HepG2 (cell line): ENCODE measurements at regions not wholly inside any gene's neighbourhood (a gene's known extent, or its start where the extent isn't known, plus 50 kb on each side); places are given as distances from the start of the nearest gene placed in this dataset.

Experiments used
- EP300 ChIP-seq, 3 experiments: sonication (generic) in 1 of 3; formaldehyde crosslinking in 1 of 3; IDR thresholded peaks; 2 replicates each; pipeline versions ENCODE4 v1.5.1 to v1.6.1; 2011 to 2020; ENCODE audit warnings: low read depth in 2 of 3, low read length in 2 of 3, borderline replicate concordance in 1 of 3, improper control_type of control experiment in 1 of 3, mild to moderate bottlenecking in 1 of 3, missing genetic modification reagents in 1 of 3, moderate library complexity in 1 of 3
- HNRNPK ChIP-seq: fragments of 200-400 bp; formaldehyde crosslinking; IDR thresholded peaks from 2 replicates; pipeline ENCODE4 v1.6.1; 2018; ENCODE audit warnings: low read length, low read depth, moderate library complexity, mild to moderate bottlenecking; ENCODE audit not compliant: poor library complexity, severe bottlenecking
- JUNB ChIP-seq: sonication (generic); formaldehyde crosslinking; IDR thresholded peaks from 2 replicates; pipeline ENCODE4 v1.8.0; 2022; ENCODE audit warnings: missing genetic modification reagents, mild to moderate bottlenecking, borderline replicate concordance
- SAFB2 ChIP-seq: sonication (generic); formaldehyde crosslinking; IDR thresholded peaks from 2 replicates; pipeline ENCODE4 v1.5.1; 2020; ENCODE audit warnings: missing genetic modification reagents, low read depth, mild to moderate bottlenecking, borderline replicate concordance
- TCF7 ChIP-seq: sonication (generic); IDR thresholded peaks from 2 replicates; pipeline ENCODE4 v1.6.1; 2016; ENCODE audit warnings: antibody characterized with exemption, low read depth
- YY1 ChIP-seq: IDR thresholded peaks from 2 replicates; pipeline ENCODE4 v1.6.1; 2011; ENCODE audit warnings: low read length, low read depth, moderate library complexity, mild to moderate bottlenecking; ENCODE audit not compliant: insufficient read depth, insufficient replicate concordance
- ZNF547 ChIP-seq: sonication (generic); formaldehyde crosslinking; IDR thresholded peaks from 2 replicates; pipeline ENCODE4 v1.5.1; 2020; ENCODE audit warnings: mild to moderate bottlenecking, missing genetic modification reagents
- TF ChIP-seq, protein P1 (sequence below), 2 experiments: fragments of 450-650 bp in 1 of 2; sonication (generic) in 1 of 2; formaldehyde crosslinking in 1 of 2; IDR thresholded peaks; 2 replicates each; pipeline versions ENCODE4 v1.6.1 to v1.8.0; 2016 to 2022; ENCODE audit warnings: antibody characterized with exemption in 1 of 2, mild to moderate bottlenecking in 1 of 2, missing genetic modification reagents in 1 of 2

- TF ChIP-seq YY1 (no peak), HNRNPK (no peak), JUNB (CRISPR knock-in tag) (no peak), ZNF547 (no peak), EP300 (IDR thresholded peaks at IDR 0.05; ENCODE audit: low read depth in 2 of 2, low read length in 2 of 2) (no peak), EP300 (CRISPR knock-in tag; IDR thresholded peaks at IDR 0.05; ENCODE audit: borderline replicate concordance) (no peak), SAFB2 (CRISPR knock-in tag) (no peak), TCF7 (no peak)
- TF ChIP-seq, protein P1, sequence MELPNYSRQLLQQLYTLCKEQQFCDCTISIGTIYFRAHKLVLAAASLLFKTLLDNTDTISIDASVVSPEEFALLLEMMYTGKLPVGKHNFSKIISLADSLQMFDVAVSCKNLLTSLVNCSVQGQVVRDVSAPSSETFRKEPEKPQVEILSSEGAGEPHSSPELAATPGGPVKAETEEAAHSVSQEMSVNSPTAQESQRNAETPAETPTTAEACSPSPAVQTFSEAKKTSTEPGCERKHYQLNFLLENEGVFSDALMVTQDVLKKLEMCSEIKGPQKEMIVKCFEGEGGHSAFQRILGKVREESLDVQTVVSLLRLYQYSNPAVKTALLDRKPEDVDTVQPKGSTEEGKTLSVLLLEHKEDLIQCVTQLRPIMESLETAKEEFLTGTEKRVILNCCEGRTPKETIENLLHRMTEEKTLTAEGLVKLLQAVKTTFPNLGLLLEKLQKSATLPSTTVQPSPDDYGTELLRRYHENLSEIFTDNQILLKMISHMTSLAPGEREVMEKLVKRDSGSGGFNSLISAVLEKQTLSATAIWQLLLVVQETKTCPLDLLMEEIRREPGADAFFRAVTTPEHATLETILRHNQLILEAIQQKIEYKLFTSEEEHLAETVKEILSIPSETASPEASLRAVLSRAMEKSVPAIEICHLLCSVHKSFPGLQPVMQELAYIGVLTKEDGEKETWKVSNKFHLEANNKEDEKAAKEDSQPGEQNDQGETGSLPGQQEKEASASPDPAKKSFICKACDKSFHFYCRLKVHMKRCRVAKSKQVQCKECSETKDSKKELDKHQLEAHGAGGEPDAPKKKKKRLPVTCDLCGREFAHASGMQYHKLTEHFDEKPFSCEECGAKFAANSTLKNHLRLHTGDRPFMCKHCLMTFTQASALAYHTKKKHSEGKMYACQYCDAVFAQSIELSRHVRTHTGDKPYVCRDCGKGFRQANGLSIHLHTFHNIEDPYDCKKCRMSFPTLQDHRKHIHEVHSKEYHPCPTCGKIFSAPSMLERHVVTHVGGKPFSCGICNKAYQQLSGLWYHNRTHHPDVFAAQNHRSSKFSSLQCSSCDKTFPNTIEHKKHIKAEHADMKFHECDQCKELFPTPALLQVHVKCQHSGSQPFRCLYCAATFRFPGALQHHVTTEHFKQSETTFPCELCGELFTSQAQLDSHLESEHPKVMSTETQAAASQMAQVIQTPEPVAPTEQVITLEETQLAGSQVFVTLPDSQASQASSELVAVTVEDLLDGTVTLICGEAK (IDR thresholded peaks at IDR 0.05): no peak
- TF ChIP-seq, protein P1 (CRISPR knock-in tag; IDR thresholded peaks at IDR 0.05): no peak
These were observed 514.2 kb downstream of the CCSER2 start for GRCh38 chr10:84842593-84842992.
